ES-I3 (cell line): ENCODE measurements at regions not wholly inside any gene's neighbourhood (a gene's known extent, or its start where the extent isn't known, plus 50 kb on each side); places are given as distances from the start of the nearest gene placed in this dataset.

Source experiments
- H3K36me3 ChIP-seq: 2 replicates; pipeline ENCODE4 v1.6.1; 2013; ENCODE audit warnings: mild to moderate bottlenecking, low read length, control low read depth, moderate library complexity; ENCODE audit not compliant: insufficient read depth
- H3K4me1 ChIP-seq: 2 replicates; pipeline ENCODE4 v1.6.1; 2013; ENCODE audit warnings: mild to moderate bottlenecking, control low read depth, low read length; ENCODE audit not compliant: insufficient read depth
- H3K9ac ChIP-seq: 2 replicates; pipeline ENCODE4 v1.6.1; 2013; ENCODE audit warnings: low read depth, mild to moderate bottlenecking, low read length, moderate library complexity
- H3K9me3 ChIP-seq: 2 replicates; pipeline ENCODE4 v1.6.1; 2013; ENCODE audit warnings: mild to moderate bottlenecking, low read length, moderate library complexity; ENCODE audit not compliant: control insufficient read depth, insufficient read depth

DNA sequence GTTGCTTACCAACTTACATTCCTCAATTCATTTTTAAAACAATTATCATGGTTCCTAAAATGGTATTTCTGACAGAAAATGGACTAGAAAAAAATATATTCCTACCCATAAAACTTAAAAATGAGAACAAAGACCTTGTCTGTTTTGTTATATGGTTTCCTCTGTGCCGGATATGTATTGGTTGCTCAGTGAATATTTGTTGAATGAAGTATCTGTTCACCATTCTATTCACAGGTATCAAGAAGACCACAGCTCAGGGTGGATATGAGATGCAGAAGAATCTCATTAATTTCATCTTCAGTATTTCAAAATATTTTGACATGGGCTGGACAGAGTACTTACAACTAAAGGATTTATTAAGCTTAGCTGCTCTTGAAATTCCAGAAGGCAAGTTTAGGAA is 58.1 kb downstream of the TUSC7 start:
- Histone ChIP-seq H3K9me3 (no peaks in the 10 kb centered on the region), H3K9ac (no peak overlapping the region), H3K4me1 (no peaks in the 10 kb centered on the region), H3K36me3 (no peaks in the 10 kb centered on the region)

DNA sequence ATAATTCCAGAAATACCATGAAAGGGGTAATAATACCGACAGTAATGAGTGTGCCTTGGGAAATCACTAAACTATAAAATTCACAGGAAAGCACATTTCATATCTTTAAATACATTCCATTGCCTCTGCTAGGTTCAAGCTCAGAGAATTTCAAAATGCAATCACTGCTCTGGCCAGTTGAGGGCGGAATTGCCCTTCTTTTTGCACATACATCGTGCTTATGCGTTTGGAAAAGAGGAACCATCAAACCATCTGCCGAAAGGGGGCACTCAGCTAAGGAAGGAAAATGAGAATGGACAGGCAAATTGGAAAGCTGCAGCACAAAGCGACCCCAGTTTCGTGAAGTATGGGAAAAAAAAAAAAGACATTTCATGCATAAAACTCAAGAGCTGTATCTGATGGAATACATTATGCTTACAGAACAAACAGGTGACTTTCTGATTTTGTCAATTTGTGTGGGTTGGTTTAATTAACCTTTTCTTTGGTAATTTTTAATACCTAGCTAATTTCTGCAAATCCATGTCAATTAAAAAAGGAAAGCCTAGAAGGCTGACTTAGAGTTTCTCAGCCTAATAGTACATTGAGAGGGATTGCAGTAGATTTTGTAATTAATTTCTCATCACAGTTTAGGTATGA is 61.4 kb downstream of the TUSC7 start:
- H3K9me3 ChIP-seq = no peaks in the 10 kb centered on the region
- no peaks in the 10 kb centered on the region for H3K4me1 ChIP-seq
- no peaks in the 10 kb centered on the region for H3K36me3 ChIP-seq
- no peak overlapping the region for H3K9ac ChIP-seq

- H3K36me3 ChIP-seq = no peaks in the 10 kb centered on the region
- peaks cover 8% of the 10 kb centered on the region for H3K4me1 ChIP-seq
- no peak overlapping the region for H3K9ac ChIP-seq
- no peaks in the 10 kb centered on the region for H3K9me3 ChIP-seq
These were observed 67.6 kb downstream of the TUSC7 start for GRCh38 chr3:116776880-116777785.

DNA sequence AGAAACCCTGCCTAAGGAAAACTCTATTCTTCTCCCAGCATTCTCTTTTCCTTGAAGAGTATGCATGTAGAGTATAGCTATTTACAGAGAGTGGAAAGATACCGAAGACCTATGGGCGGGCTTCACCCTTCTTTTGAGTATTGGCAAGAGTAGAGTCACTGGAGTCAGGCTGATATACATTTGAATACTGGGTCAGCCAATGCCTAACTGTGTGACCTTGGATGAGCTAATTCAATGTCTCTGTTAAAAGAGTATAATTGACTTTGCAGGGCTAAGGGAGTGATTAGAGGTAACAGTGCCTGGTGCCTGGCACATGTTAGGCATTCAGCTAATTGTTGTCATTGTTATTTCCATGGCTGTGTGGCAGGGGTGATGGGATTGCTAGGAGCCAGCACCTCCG is 75.6 kb downstream of the TUSC7 start:
- Histone ChIP-seq H3K4me1 (peaks cover 9% of the 10 kb centered on the region; the same call in 1 of the 2 replicates), H3K9me3 (no peaks in the 10 kb centered on the region), H3K36me3 (no peaks in the 10 kb centered on the region), H3K9ac (no peak overlapping the region)

DNA sequence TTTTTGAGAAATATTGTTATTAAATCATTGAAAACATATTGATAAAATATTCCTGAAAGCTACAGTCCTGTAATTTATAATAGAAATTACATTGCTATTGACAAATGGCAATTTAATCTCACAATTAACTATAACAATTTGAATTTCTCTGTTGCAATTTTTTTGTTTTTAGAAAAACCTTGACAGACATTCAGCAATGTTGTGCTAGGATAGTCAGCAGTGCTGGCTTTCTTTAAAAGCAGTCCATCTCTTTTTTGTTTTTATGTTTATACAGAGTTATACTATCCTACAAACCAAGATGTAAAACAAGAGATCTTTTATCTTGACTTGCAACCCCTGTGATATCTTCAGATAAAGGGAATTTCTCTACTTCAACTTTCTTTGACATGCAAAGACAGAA is 93.1 kb downstream of the TUSC7 start:
- Histone ChIP-seq H3K9me3 (no peaks in the 10 kb centered on the region), H3K4me1 (no peaks in the 10 kb centered on the region), H3K9ac (no peak overlapping the region), H3K36me3 (no peaks in the 10 kb centered on the region)

- Histone ChIP-seq H3K36me3 (no peaks in the 10 kb centered on the region), H3K9ac (no peak overlapping the region), H3K9me3 (peaks cover 15% of the 10 kb centered on the region), H3K4me1 (no peaks in the 10 kb centered on the region; the same call in 1 of the 2 replicates)
These were observed 96.8 kb downstream of the TUSC7 start for GRCh38 chr3:116806351-116806750.

DNA sequence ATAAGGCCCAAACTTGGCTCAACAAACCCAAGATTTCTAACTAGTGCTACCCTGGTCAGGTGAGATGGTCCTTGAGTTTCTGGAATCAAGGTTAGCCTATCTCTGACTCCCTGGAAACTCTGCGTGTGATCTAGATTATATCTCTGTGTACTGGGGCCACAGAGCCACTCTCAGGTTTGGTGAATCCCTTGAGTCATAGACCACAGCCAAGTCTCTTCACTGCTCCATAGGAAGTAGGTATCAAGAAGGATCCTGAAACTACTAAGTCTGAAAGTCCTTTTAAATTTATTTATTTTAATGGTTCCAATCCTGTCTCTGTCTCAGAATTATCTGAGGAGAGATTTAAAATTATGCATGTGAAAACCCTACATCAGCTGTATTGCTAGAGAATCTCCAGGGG is 99.1 kb downstream of the TUSC7 start:
- H3K9me3 ChIP-seq = peaks cover 16% of the 10 kb centered on the region
- no peaks in the 10 kb centered on the region for H3K36me3 ChIP-seq
- no peaks in the 10 kb centered on the region; the same call in 1 of the 2 replicates for H3K4me1 ChIP-seq
- no peak overlapping the region for H3K9ac ChIP-seq

GRCh38 chr3:116809208-116809607 is 99.6 kb downstream of the TUSC7 start:
- peaks cover 16% of the 10 kb centered on the region for H3K9me3 ChIP-seq

DNA sequence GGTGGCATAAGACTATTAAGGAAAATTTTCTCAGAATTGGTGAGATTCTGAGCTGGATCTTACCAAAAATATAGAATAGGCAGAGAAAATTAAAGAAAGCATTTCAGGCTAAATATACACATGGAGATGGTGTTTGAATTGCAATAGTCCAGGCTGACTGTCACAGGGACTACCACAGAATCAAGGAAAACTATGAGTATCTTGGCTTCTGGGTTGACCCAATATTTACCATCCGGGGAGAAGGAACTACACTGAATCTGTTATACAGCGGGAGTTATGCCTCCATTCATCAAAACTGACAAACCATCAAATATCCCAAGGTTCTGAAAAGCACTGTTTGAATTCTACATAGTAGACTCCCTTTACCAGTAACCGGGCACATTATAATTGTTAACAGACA is 102.2 kb downstream of the TUSC7 start:
- Histone ChIP-seq H3K9ac (no peak overlapping the region), H3K4me1 (peaks cover 6% of the 10 kb centered on the region; the same call in 1 of the 2 replicates), H3K36me3 (no peaks in the 10 kb centered on the region), H3K9me3 (peaks cover 16% of the 10 kb centered on the region)

More at GRCh38 chr3:116809208-116809607, 99.6 kb downstream of the TUSC7 start:
- no peaks in the 10 kb centered on the region for H3K36me3 ChIP-seq
- H3K9ac ChIP-seq = no peak overlapping the region
- H3K4me1 ChIP-seq = no peaks in the 10 kb centered on the region; the same call in 1 of the 2 replicates

DNA sequence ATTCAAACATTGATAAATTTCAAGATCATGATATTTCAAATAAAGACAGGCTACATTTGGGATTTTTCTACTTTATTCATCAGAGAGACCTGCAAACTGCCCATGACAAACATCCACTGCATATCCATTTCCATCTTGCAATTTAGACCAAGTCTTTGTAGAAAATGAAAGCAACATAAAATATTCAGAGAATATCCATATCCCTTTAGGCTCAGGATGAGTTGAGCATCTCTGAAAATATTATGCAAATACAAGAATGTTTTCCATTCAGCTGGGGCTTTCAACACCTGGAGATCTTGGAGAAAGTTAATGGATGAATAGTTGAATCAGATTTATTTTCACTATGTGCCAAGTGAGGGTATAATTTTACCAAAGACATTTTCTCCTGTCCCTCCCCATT is 103.4 kb downstream of the TUSC7 start:
- Histone ChIP-seq H3K9ac (no peak overlapping the region), H3K4me1 (peaks cover 10% of the 10 kb centered on the region; the same call in 1 of the 2 replicates), H3K9me3 (peaks cover 16% of the 10 kb centered on the region), H3K36me3 (no peaks in the 10 kb centered on the region)

DNA sequence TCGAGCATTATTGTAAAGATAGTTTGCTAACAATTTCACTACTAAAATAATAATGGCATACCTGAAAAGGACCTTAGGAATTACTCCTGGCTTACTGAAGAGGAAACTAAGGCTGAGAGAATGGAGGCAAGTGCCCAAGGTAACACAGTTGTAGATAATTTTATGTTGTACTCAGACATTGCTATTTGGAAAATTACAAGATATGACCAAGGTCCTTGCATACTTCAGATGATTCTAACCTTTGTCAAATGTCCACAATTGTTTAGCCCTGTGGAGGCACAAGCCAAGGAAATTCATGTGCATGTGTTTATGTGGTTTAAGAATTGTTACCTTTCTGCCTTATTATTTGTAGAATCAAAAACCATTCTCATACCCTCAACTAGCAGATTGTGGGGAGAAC is 105.7 kb downstream of the TUSC7 start:
- Histone ChIP-seq H3K36me3 (no peaks in the 10 kb centered on the region), H3K4me1 (peaks cover 10% of the 10 kb centered on the region; the same call in 1 of the 2 replicates), H3K9me3 (peaks cover 9% of the 10 kb centered on the region), H3K9ac (no peak overlapping the region)

DNA sequence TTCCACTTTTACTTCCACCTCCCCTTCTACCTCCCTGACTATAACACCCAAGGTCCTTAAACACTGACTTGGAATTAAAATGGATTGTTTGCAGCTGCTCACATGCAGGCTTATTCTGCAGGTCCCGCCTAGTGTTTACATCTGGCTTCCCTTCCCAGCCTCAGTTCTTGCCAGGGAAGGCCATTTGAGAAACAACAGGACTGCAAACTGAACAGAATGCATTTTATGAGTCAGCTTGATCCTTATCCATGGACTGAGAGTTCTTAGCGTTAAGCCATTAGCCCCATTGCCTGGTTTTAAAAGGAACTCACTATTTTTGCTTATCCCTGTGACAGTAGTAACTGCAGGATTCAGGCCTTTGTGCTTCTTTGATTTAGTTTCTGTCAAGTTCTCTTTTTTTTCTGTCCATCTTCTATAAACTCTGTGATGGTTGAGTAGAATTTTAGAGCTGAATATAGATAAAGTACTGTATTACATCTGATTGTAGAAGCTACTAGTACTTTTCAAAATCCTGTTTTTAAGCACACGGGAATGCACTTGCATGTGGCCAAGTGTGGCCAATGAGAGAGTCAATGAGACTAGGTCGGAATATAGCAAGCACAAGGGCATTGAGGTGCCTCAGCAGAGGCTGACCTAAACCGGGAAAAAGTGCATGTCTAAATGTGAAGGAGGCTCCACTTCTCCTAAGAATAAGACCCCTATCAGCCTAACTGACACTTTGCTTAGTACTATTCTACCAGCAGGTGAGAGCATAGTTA is 106.4 kb downstream of the TUSC7 start:
- no peaks in the 10 kb centered on the region for H3K36me3 ChIP-seq
- peaks cover 10% of the 10 kb centered on the region; the same call in 1 of the 2 replicates for H3K4me1 ChIP-seq
- H3K9me3 ChIP-seq = peaks cover 5% of the 10 kb centered on the region; the same call in 1 of the 2 replicates
- no peak overlapping the region for H3K9ac ChIP-seq

- H3K36me3 ChIP-seq = no peaks in the 10 kb centered on the region
- no peak overlapping the region for H3K9ac ChIP-seq
- peaks cover 4% of the 10 kb centered on the region; the same call in 1 of the 2 replicates for H3K4me1 ChIP-seq
- no peaks in the 10 kb centered on the region for H3K9me3 ChIP-seq
These were observed 111.8 kb downstream of the TUSC7 start for GRCh38 chr3:116821371-116821770.

DNA sequence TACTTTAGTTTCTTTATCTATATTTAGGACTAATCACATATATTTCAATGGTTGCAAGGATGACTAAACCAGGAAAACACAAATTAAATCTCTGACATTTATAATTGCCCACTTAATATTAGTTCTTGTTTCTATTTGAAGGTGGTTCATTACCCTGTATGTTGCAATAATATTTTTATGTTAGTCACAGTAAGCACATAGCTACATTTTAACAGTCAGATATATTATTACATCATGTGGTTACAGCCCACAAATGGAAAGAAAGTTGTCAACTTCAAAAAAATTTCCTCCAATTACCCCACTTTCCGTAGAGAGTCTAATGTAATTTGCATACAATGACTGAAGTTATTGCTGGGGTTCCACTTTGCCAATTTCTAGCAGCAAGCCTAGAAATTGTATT is 114.6 kb downstream of the TUSC7 start:
- Histone ChIP-seq H3K9ac (no peak overlapping the region), H3K4me1 (no peaks in the 10 kb centered on the region), H3K9me3 (no peaks in the 10 kb centered on the region), H3K36me3 (no peaks in the 10 kb centered on the region)
